Natural killer cell (primary cell): ENCODE measurements at regions not wholly inside any gene's neighbourhood (a gene's known extent, or its start where the extent isn't known, plus 50 kb on each side); places are given as distances from the start of the nearest gene placed in this dataset.

Experiments used
- ATAC-seq, 3 donors: fragments of 150-1000 bp in 2 of 3; fragments of 200-7000 bp in 1 of 3; cut with Tn5 transposase; 1 replicate in 1 of 3; 2 replicates in 2 of 3; pipeline ENCODE4 v1.10.0; 2021; ENCODE audit warnings: mild to moderate bottlenecking in 2 of 3, moderate library complexity in 2 of 3
- DNase-seq, 2 donors: peaks; one replicate each; pipeline versions ENCODE4 v3.0.0 to v3.0.0-alpha.2; 2013 to 2021; ENCODE audit warnings: mixed read lengths in 1 of 2
- H3K27ac ChIP-seq: one replicate; pipeline ENCODE4 v1.5.1; 2013; ENCODE audit warnings: mild to moderate bottlenecking, low read length
- H3K27me3 ChIP-seq: one replicate; pipeline ENCODE4 v1.6.1; 2013; ENCODE audit warnings: low read length; ENCODE audit not compliant: control insufficient read depth, insufficient read depth
- H3K36me3 ChIP-seq: one replicate; pipeline ENCODE4 v1.6.1; 2013; ENCODE audit warnings: low read length; ENCODE audit not compliant: control insufficient read depth, insufficient read depth
- H3K4me1 ChIP-seq: one replicate; pipeline ENCODE4 v1.6.1; 2013; ENCODE audit warnings: low read length; ENCODE audit not compliant: control insufficient read depth, insufficient read depth
- H3K4me3 ChIP-seq: one replicate; pipeline ENCODE4 v1.5.1; 2013; ENCODE audit warnings: low read length
- H3K9me3 ChIP-seq: one replicate; pipeline ENCODE4 v1.6.1; 2013; ENCODE audit warnings: low read length; ENCODE audit not compliant: control insufficient read depth, insufficient read depth
- H3K27ac Mint-ChIP-seq, 2 donors: one replicate each; pipeline ENCODE4 v1.8.0; 2022; ENCODE audit warnings: mild to moderate bottlenecking in 2 of 2, mixed read lengths in 2 of 2, moderate library complexity in 1 of 2
- H3K27me3 Mint-ChIP-seq, 2 donors: one replicate each; pipeline ENCODE4 v1.8.0; 2022; ENCODE audit warnings: low read depth in 2 of 2, mixed read lengths in 2 of 2
- H3K36me3 Mint-ChIP-seq: one replicate; pipeline ENCODE4 v1.8.0; 2022; ENCODE audit warnings: mixed read lengths
- H3K4me1 Mint-ChIP-seq, 2 donors: one replicate each; pipeline ENCODE4 v1.8.0; 2022; ENCODE audit warnings: mixed read lengths in 2 of 2
- H3K4me3 Mint-ChIP-seq: one replicate; pipeline ENCODE4 v1.8.0; 2022; ENCODE audit warnings: mild to moderate bottlenecking, moderate library complexity, mixed read lengths
- H3K9me3 Mint-ChIP-seq, 2 donors: one replicate each; pipeline ENCODE4 v1.8.0; 2022; ENCODE audit warnings: mixed read lengths in 2 of 2
- CTCF ChIP-seq: fragments of 200-600 bp; IDR thresholded peaks from one replicate; pipeline ENCODE4 v1.8.0; 2022; ENCODE audit warnings: antibody characterized with exemption
- WGBS: methylation state at CpG from one replicate; pipeline ENCODE4 v1.1.7; 2013; ENCODE audit warnings: missing lambda C conversion rate; ENCODE audit not compliant: insufficient coverage; 5-methylcytosine and 5-hydroxymethylcytosine counted together
- intact Hi-C: fragments of 100-400 bp; cut with micrococcal nuclease; formaldehyde crosslinking; loops from one replicate; pipeline ENCODE4 v1.14.2; 2022

- Mint-ChIP-seq H3K9me3 (peaks cover 2 to 7% of the 10 kb centered on the region in 2 donors), H3K36me3 (no peaks in the 10 kb centered on the region), H3K4me3 (no peak overlapping the region), H3K27me3 (no peaks in the 10 kb centered on the region), H3K27ac (no peak overlapping the region), H3K4me1 (no peaks in the 10 kb centered on the region)
- intact Hi-C loops = no loop called here
- DNase-seq (no peak), ATAC-seq (no peak)
- Histone ChIP-seq H3K4me3 (no peak overlapping the region), H3K27me3 (no peaks in the 10 kb centered on the region), H3K27ac (no peak overlapping the region), H3K9me3 (no peaks in the 10 kb centered on the region), H3K36me3 (no peaks in the 10 kb centered on the region), H3K4me1 (no peaks in the 10 kb centered on the region)
- 100% methylated on average over 1 of the region's 2 CpGs for WGBS
- TF ChIP-seq CTCF = no peak
Observed at GRCh38 chr7:10222976-10223375, 750.7 kb upstream of the PHF14 start.

- Mint-ChIP-seq H3K4me1 (no peaks in the 10 kb centered on the region), H3K4me3 (no peak overlapping the region), H3K9me3 (peaks cover 7 to 10% of the 10 kb centered on the region in 2 donors), H3K27ac (no peak overlapping the region), H3K36me3 (no peaks in the 10 kb centered on the region), H3K27me3 (no peaks in the 10 kb centered on the region)
- TF ChIP-seq CTCF = no peak
- 80% methylated on average over 1 of the region's 1 CpG for WGBS
- Histone ChIP-seq H3K4me3 (no peak overlapping the region), H3K36me3 (no peaks in the 10 kb centered on the region), H3K27ac (no peak overlapping the region), H3K4me1 (no peaks in the 10 kb centered on the region), H3K9me3 (no peaks in the 10 kb centered on the region), H3K27me3 (no peaks in the 10 kb centered on the region)
- no peak for DNase-seq
- no peak for ATAC-seq
- intact Hi-C loops = no loop called here
Observed at GRCh38 chr7:10225275-10225674, 748.4 kb upstream of the PHF14 start.

GRCh38 chr7:10237306-10237705 lies 736.4 kb upstream of the PHF14 start:
- Histone ChIP-seq H3K4me3 (no peak overlapping the region), H3K36me3 (no peaks in the 10 kb centered on the region), H3K4me1 (no peaks in the 10 kb centered on the region), H3K27ac (no peak overlapping the region), H3K9me3 (no peaks in the 10 kb centered on the region), H3K27me3 (no peaks in the 10 kb centered on the region)
- peaks cover 17 to 24% of the 10 kb centered on the region in 2 donors for H3K9me3 Mint-ChIP-seq
- 93% methylated on average over 2 of the region's 2 CpGs for WGBS
- H3K36me3 Mint-ChIP-seq = no peaks in the 10 kb centered on the region
- H3K27ac Mint-ChIP-seq = no peak overlapping the region
- H3K27me3 Mint-ChIP-seq = no peaks in the 10 kb centered on the region
- H3K4me3 Mint-ChIP-seq = no peak overlapping the region
- ATAC-seq (no peak), DNase-seq (no peak)
- no peak for TF ChIP-seq CTCF
- intact Hi-C loops = no loop called here
- no peaks in the 10 kb centered on the region for H3K4me1 Mint-ChIP-seq

- no peak for TF ChIP-seq CTCF
Observed at GRCh38 chr7:10238641-10239040, 735.0 kb upstream of the PHF14 start.

More at GRCh38 chr7:10238641-10239040, 735.0 kb upstream of the PHF14 start:
- Histone ChIP-seq H3K27ac (no peak overlapping the region), H3K9me3 (no peaks in the 10 kb centered on the region), H3K4me1 (no peaks in the 10 kb centered on the region), H3K36me3 (no peaks in the 10 kb centered on the region), H3K4me3 (no peak overlapping the region), H3K27me3 (no peaks in the 10 kb centered on the region)
- no peak for DNase-seq
- intact Hi-C loops = no loop called here
- Mint-ChIP-seq H3K36me3 (no peaks in the 10 kb centered on the region), H3K9me3 (peaks cover 15 to 22% of the 10 kb centered on the region in 2 donors), H3K4me1 (no peaks in the 10 kb centered on the region), H3K27ac (no peak overlapping the region), H3K4me3 (no peak overlapping the region), H3K27me3 (no peaks in the 10 kb centered on the region)
- ATAC-seq = no peak
- no CpG with 5 or more reads among the region's 1 CpG for WGBS
